HEK293 (cell line): ENCODE measurements at regions not wholly inside any gene's neighbourhood (a gene's known extent, or its start where the extent isn't known, plus 50 kb on each side); places are given as distances from the start of the nearest gene placed in this dataset.
A peak's percentile ranks its signal among the peaks of the same experiment; 100 is the strongest.

Experiments used
- CTCF ChIA-PET: fragments of 350-600 bp; formaldehyde crosslinking; extraction: SDS; loops from one replicate; lab custom pipeline; 2021; ENCODE audit warnings: antibody characterized with exemption; lab: Yijun Ruan, JAX
- POLR2A ChIA-PET: fragments of 300-600 bp; formaldehyde crosslinking; extraction: SDS; loops from one replicate; lab custom pipeline; 2020; ENCODE audit warnings: antibody characterized with exemption, inconsistent platforms; lab: Yijun Ruan, JAX
- H3K27ac ChIP-seq: fragments of 200-500 bp; sonication (Bioruptor generic); 2 replicates; pipeline ENCODE4 v1.5.1; 2014; ENCODE audit warnings: low read depth, low read length, control low read depth, inconsistent platforms; ENCODE audit errors: extremely low read depth
- H3K36me3 ChIP-seq, 2 experiments: fragments of 200-500 bp in 1 of 2; sonication (Bioruptor generic) in 1 of 2; 1 replicate in 1 of 2; 2 replicates in 1 of 2; pipeline ENCODE4 v1.5.1; 2014 to 2017; ENCODE audit warnings: inconsistent platforms in 2 of 2, low read length in 2 of 2; ENCODE audit not compliant: control insufficient read depth in 2 of 2, insufficient read depth in 1 of 2
- H3K4me1 ChIP-seq: fragments of 200-500 bp; sonication (Bioruptor generic); 2 replicates; pipeline ENCODE4 v1.5.1; 2014; ENCODE audit warnings: mild to moderate bottlenecking, low read length, inconsistent platforms; ENCODE audit not compliant: control insufficient read depth, insufficient read depth
- H3K4me3 ChIP-seq: 2 replicates; pipeline ENCODE4 v1.5.1; 2011; ENCODE audit warnings: low read depth, mild to moderate bottlenecking, control low read depth, low read length, moderate library complexity
- H3K9me3 ChIP-seq: fragments of 200-500 bp; sonication (Bioruptor generic); 2 replicates; pipeline ENCODE4 v1.5.1; 2014; ENCODE audit warnings: low read depth, low read length, inconsistent platforms; ENCODE audit not compliant: control insufficient read depth, insufficient read depth
- PRDM10 ChIP-seq: fragments of 450-650 bp; formaldehyde crosslinking; IDR thresholded peaks from 2 replicates; pipeline ENCODE4 v1.5.1; 2016; ENCODE audit warnings: missing biosample characterization, missing genetic modification characterization
- PRDM4 ChIP-seq: fragments of 450-650 bp; formaldehyde crosslinking; IDR thresholded peaks from 2 replicates; pipeline ENCODE4 v1.5.1; 2017; ENCODE audit warnings: missing biosample characterization, missing genetic modification characterization
- ZIC2 ChIP-seq: fragments of 450-650 bp; formaldehyde crosslinking; IDR thresholded peaks from 2 replicates; pipeline ENCODE4 v1.5.1; 2016; ENCODE audit warnings: missing biosample characterization, missing genetic modification characterization
- ZNF449 ChIP-seq: fragments of 450-650 bp; formaldehyde crosslinking; IDR thresholded peaks from 2 replicates; pipeline ENCODE4 v1.5.1; 2017; ENCODE audit warnings: missing biosample characterization, mild to moderate bottlenecking, missing genetic modification characterization, moderate library complexity
- ZNF561 ChIP-seq: fragments of 450-650 bp; IDR thresholded peaks from 2 replicates; pipeline ENCODE4 v1.5.1; 2018; ENCODE audit warnings: missing biosample characterization, missing genetic modification characterization, borderline replicate concordance

- TF ChIP-seq ZNF561 (tag by site-specific recombination) (peak; percentile 91), ZIC2 (tag by site-specific recombination) (peak; percentile 71)
Measured at GRCh38 chr10:44310762-44311562, 73.9 kb downstream of the CXCL12 start (continued).

- TF ChIP-seq PRDM4 (tag by site-specific recombination), result no peak
- Histone ChIP-seq H3K9me3 (no peaks in the 10 kb centered on the region), H3K4me1 (no peaks in the 10 kb centered on the region), H3K36me3 (no peaks in the 10 kb centered on the region), H3K4me3 (no peak overlapping the region), H3K27ac (no peak overlapping the region)
- POLR2A ChIA-PET, result no interaction called here
- CTCF ChIA-PET, result interaction anchor here (0.5 to 1.6 kb wide), 10 partner anchors 7 to 627 kb away, joined by 3 to 10 read pairs (median 4); no protein-coding TSS in a partner anchor
Measured at GRCh38 chr10:44309939-44310761, 74.7 kb downstream of the CXCL12 start.

GRCh38 chr10:44309361-44309760, 75.5 kb downstream of the CXCL12 start:
- H3K27ac ChIP-seq, result no peak overlapping the region
- ChIA-PET POLR2A (no interaction called here), CTCF (interaction anchor here (0.5 to 1.1 kb wide), 2 partner anchors 8 to 626 kb away, joined by 3 to 4 read pairs; no protein-coding TSS in a partner anchor)
- H3K4me1 ChIP-seq, result no peaks in the 10 kb centered on the region
- H3K4me3 ChIP-seq, result no peak overlapping the region
- H3K9me3 ChIP-seq, result no peaks in the 10 kb centered on the region
- TF ChIP-seq ZNF449 (tag by site-specific recombination) (no peak), PRDM4 (tag by site-specific recombination) (no peak), PRDM10 (tag by site-specific recombination) (0 out of 2 replicates have a peak, but pooled peaks have one; percentile 12)
- H3K36me3 ChIP-seq, result no peaks in the 10 kb centered on the region
